ENCODE measurements at regions not wholly inside any gene's neighbourhood (a gene's known extent, or its start where the extent isn't known, plus 50 kb on each side); places are given as distances from the start of the nearest gene placed in this dataset.

DNA sequence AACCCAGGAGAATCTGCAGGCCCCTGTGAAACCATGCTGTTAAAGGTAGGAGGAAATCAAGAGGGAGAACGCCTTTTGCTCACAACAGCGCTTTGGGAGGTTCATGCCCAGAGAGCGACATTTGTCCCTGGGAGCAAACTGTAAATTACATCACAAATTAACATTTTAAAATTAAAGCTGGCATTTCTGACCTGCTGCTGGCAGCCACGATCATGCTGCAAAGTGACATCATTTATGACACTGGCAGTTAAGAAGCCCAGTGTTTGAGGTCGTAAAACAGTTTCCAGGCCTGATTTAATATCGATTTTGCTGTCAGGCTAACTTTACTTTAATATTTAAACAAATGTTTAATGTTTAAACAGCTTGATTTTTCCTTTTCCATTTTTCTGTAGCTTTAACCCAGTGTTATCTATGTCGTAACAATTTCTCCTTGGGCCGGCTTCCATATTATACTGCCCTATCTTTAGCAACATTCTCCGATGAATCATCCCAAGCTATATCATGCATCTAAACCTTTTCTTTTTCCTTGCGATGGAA, 86.5 kb upstream of the NPVF start:
- DNase-seq (ENCODE audit: low spot score): no peak

DNA sequence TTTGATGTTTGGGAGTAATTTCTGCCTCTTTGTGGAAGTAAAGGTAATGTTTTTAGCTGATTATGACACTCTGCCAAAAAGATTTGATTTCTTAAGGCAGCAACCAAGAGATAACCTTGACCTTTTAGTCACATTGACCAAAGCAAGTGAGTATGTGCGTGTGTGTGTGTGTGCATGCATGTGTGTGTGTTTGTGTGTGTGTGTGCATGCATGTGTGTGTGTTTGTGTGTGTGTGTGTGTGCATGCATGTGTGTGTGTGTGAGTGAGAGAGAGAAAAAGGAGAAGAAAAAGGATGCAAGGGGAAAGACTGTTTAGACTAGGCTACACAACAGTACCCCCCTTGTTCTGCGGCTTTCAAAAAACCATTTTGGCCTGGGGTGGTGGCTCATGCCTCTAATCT, 88.1 kb upstream of the NPVF start:
- DNase-seq (ENCODE audit: low spot score): no peak

DNA sequence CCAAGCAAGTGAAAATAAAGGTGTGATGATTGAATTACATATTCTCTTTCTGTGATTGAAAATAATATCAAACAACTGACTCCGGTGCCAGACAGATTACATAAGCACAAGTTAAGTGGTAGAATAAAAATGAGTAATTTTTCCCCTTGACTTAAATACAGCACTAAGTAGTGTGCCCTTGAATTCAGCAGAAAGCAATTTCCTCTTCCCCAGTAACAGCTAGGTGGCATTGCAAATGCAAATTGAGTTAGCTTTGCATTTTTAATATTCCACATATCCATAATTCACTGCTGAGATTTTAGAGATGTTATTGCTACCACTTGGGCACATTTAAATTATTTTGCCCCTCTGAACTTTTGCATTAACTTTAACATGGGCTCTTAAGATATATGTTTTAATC, 89.8 kb upstream of the NPVF start:
- DNase-seq (ENCODE audit: low spot score): no peak

DNA sequence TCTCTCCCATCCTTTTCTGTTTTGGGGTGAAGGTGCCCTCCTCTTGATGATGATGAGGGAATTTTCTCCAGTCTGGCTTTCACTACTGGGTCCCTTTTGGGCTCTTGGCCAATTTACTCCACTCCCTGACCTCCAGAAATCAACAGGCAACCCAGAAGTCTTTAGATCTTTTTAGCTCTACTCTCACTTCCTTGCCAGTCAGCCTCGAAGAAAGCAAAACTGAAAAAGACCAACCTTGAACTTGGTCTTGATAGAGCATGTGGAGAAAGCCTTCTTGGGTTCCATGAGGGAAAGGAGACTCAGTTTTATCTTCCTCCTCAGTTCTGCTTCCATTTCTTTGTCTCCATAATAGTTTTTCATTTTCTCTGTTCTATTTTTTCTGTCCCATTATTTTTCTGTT, 91.4 kb upstream of the NPVF start:
- no peak for DNase-seq (ENCODE audit: low spot score)

DNA sequence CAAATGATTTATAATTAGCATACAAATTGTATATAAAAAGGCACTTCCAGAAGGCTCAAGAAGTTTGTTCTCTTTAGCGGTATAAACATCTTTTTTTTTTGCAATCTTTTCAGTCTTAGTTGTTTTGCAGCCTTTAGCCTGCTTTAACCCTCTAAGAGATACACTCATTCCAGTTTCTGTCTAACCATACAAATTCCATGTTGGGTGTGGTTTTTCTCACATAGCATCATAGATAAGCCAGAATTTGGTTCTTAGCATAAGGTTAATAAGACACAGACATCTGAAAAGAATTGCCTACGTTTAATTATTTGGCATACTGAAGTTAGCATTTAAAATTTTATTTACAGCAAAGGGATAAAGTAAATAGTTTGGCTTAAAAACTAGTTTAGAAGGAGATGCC, 92.5 kb upstream of the NPVF start:
- DNase-seq (ENCODE audit: low spot score): no peak

DNA sequence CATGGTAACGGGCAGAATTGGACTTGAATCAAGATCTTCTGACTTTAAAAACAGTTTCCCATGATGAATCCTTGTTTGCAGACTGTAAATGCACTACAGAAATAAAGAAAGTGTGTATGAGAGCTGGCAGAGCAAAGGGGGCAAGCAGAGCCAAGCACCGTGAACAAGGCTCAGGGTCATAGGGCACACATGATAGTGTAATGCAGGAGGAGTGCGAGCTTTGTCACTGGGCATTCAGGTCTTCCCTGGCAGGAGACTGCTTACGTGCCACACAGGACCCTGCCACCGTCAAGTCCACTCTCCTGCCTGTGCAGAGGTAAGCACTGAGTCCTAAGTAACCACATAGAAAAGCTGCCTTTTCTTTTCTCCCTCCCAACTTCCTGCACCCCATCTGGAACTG, 93.1 kb upstream of the NPVF start:
- no peak for DNase-seq (ENCODE audit: low spot score)

DNA sequence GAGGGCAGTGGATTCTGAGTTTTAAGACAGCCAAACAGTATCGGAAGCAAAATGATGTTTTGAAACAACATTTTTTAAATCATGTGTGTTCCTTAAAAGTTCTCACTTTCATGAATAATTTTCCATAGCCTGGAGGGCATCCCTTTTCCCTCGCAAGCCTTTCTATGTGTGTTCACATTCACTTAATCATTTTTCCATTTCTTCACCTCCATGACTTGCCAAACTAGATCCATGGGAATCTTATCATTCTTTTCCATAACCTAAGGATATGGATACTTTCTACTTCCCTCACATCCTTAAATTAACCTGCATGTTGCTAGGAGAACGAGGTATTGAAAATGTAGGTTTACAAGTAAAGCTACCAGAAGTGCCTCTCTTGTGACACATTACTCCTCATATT, 94.2 kb upstream of the NPVF start:
- no peak for DNase-seq (ENCODE audit: low spot score)

DNA sequence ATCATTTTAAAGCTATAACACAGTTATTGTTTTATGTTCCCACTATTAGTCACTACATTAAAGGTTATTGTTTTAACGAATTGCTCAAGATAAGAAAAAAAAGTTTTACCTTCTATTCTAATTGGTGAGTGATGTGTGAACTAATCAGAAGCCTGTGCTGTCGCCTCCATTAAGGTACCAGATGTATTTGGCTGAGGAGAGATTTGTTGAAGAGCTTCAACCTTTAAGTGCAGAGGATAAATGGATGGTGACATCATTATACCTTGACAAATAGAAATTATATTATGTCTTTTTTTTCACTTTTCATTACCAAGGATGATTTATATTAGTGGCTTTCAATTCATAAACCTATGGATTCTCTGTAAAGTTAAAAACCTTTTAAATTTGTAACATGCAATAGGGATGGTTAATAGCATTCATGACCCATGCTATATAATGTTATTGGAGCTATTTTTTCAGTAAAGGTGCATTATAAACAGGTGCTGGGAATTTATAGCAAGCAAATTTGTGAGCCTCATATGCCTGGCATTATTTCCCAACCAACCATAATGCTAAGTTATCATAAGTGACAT, 97.0 kb upstream of the NPVF start:
- no peak for DNase-seq (ENCODE audit: low spot score)

DNA sequence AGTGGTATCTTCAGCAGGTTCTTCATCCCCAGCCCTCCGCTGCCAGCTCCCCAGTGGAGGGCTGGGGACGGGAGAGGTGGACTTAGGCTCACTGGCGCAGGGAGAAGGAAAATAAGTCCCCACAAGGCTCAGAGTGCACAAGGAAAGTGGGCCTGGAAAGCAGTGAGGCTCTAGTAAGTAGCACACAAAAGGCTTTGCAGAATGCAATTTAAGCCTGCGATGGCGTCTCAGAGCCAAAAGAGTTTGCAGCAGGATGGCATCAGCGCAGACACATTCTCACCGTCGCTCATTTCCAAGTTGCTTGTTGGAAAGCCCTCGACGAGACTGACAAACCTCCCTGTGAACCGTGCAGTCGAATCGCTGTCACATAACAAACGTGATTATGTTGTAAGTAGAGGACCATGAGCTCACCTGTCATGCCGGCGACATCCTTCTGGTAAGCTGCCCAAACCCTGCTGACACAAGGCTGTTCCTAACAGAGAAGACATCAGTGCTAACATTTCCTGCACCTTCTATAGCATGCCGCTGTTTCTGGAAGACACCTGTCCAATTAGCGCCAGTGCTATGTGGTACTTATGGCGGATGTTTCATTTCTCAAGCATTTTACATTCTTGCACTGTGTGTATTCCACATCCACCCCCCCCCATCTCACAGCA, 98.3 kb upstream of the NPVF start:
- no peak for DNase-seq (ENCODE audit: low spot score)

DNA sequence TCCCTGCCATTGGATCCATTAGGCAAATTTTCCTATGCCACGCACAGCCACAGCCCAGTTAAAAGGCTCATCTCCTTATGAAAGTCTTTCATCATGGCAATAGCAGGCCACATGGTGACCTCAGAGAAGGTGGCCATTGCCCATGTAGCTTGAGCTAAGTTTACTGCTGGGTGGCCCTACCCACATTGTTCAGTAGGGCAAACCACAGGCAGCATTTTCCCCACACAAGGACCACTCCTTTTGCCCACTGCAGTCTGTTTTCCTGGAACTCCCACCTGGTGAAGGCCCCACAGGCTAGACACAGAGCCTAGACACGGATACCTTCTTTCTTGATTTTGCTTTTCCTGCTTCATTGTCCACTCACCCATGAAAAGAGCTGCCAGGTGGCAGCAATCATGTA, 101.5 kb upstream of the NPVF start:
- DNase-seq (ENCODE audit: low spot score): no peak

DNA sequence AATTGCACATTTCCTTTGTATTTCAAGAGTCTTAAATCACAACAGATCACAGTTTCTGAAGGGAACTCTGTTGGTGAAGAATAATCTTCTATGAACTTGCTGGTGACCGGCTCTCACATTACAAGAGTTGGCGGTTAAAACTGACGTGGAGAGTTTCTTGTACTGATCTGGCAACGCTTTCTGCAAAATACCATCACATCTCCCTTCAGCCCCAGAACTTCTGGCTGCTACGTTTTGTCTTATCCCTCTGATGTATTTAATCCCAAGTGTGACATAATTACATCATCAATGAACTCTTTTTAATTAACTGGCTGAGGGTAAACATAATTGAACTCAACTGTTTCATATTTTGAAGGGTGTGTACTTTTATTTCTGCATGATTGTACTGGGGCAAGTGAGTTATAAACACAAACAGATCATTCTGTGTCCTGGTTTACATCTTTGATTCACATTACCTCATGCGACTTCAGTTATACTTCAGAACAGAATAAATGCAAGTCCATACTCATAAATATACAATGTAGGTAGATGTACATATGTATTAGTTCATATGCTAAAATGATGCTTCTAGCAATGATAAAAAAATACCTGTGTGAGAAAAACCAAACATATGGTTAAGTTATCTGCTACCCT, 105.1 kb upstream of the NPVF start:
- no peak for DNase-seq (ENCODE audit: low spot score)

DNA sequence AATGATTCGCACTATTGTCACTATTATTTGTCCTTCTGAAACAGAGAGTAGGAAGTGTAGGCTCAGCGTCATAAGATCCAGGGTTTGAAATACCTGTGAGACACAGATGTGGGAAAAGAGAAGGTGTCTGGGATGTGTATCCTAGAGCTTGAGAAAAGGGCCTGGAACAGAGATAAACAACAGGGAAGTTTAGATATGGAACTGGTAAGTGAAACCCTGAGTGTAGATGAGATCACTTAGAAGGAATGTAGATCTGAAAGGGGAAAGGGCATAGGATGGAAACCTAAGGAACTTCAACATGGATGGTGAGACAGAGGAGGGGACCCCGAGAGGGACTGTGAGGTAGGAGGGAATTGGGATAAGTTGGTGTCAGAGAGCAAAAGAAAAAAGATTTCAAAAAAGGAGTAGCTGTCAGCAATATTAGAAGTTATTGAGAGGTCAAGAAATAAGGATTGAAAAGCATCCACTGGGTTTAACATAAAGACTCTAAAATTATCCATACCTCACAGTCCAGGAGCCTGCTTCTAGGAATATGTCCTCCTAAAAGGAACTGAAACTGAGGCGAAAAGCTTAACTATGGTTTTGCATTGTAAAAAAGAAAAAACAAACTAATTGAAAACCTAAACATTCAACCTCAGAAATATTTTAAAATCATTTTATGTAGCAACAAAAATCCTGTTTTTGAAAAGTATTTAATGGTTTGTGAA, 119.2 kb upstream of the NPVF start:
- DNase-seq (ENCODE audit: low spot score): no peak

DNA sequence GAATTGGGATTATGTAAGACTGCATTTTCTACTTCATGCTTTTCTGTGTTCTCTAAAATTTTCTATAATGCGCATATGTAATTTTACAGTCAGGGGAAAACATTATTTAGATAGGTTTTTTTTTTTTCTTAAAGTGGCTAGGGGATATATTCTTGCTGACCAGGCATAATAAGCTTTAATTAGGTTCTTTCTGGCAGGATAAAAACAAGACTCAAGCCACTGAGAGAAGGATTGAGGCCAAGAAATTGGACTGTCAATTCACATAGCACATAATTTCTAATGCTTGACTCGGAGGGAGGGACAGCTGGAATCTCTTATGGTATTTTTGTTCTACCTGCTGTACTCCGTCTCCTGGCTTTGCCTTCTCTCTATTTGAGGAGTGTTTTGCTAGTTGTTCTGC, 119.8 kb upstream of the NPVF start:
- no peak for DNase-seq (ENCODE audit: low spot score)

DNA sequence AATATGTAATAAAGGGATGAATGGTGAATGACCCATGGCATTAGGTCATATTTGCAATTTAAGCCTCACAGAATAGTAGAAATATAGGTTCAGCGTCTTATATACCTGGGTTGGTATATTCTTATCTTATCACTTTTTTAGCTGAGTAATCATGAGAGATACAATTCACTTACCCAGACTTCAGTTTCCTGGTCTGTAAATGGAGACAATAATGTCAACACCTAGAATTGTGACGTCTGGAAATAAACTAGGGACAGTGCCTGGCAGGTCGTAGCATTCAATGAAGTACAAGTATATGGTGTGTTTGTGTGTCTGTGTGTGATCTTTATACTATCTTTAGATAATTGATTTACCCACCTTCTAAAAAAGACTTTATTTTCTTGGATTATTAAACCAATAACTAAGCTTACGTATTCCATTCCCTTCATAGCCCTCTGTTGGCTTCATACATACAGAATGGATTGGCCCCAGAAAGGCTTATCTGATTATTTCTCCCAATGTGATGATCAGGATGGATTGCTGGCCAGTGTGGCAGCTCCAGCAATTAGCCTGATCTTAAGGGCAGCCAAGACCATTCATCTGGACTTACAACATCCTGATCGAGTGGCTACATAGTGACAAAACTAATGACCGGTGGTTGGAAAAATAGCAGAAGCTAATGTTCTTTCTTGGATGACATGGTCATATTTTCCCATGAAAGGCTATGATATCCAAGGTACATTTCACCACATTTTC, 121.2 kb upstream of the NPVF start:
- no peak for DNase-seq (ENCODE audit: low spot score)

DNA sequence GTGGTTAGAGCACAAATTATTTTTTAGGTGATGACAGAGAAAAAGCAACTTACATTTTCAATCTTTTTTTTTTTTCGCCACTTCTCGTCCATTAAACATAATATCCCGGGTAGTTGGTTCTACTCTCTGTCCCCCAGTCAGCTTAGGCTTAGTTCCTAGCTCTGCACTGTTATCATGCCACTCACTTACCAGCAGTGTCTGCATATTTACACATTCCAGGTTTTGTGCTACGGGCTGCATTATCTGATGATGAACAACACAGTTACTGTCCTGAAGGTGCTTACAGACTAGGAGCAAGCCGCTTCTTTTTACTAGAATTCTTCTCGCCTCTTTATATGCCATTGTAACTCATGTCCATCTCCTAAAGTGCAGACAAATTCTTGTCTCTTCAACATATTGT, 121.8 kb upstream of the NPVF start:
- DNase-seq (ENCODE audit: low spot score): no peak

DNA sequence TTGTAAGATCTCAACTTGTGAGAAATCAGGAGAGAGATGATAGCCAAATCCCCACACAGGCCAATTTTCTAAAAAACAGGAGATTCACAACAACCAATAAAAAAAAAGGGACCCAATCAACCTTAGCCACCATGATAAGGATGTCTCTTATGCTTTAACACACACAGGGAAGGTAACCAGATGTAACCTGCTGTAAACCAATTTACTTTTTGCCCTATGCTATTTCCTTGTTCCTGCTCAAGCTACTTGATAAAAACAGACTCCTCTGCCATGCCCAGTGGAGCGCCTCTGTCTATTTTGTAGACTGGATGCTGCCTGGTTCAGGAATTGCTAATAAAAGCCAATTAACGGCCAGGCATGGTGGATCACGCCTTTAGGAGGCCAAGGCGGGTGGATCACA, 123.5 kb upstream of the NPVF start:
- DNase-seq (ENCODE audit: low spot score): no peak

DNA sequence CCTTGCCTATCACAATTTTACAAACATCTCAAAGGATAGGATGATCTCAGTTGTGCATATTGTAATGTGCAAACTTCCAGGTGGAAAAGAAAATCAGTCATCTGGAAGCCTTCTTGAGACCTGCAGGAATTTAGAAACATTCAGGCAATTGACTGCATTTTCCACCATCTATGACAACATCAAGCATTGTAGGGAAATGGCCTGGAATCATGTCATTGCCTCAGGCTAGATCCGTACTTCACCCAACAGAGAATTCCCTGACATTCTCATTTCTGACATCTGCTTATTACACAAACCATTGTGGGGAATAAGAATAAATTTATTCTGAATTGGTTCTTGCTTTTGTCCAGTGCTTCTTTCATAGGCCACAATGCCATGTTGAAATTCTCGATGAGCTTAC, 124.9 kb upstream of the NPVF start:
- DNase-seq (ENCODE audit: low spot score): no peak

DNA sequence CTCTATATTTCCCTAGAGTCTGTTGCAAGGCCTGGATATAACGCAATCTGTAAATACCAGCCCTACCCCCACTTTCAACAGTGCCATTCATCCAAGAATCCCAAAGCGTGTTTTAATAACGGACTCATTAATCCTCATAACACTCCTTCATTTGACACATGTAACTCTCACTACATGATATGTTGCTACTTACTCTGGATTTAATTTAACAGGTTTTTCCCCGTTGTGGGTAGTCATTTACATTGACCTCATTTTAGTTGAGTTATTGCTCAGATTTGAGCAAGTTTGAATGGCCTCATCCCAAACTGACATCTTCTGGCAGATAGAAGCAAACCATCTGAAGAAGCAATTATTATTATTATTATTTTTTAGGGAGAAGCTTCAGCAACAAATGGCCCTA, 125.4 kb upstream of the NPVF start:
- DNase-seq (ENCODE audit: low spot score): no peak

DNA sequence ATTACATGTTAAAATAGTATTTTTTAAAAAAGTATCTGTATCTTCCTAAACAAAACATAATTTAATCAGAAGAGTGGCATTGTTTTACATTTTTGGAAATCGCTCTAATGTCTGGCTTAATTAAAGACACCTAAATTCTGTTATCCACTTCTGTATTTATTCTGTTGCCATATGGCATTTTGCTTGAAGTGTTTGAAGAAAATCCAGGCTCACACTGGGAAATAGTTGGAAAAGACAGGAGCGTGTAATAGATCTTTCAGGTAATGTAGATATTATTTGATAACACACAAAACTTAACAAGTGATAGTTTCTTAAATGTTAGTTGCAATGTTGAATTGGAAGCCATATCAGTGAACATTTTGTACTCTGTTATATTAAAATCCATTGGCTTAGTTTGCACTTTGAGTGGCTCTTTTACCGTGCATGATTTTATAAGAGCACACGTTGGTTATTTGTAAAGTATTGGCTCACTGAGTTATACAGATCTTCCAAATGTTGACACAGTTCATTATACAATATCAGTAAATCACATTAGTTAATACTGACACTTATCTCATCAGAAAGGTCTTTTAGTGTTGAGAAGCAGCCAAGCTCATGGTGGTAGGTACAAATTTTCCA, 128.4 kb upstream of the NPVF start:
- DNase-seq (ENCODE audit: low spot score): no peak

DNA sequence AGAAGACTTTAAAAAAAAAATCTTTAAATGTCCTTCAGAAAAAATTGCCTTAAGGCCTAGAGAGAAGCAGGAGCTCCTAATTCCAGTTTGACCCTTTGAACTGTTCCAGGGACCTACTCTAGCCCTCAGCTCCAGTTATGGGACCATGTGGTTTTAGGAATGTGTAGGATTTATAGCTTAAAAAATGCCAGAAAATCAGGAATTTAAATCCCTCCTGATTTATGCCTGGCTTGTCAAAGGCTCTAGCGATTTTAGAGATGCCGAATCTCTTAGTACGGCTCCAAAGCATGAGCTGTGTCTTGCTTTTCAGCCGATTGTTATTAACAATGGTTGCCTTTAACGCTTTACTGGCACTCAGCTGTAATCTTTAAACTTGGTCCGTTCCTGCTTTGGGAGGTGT, 130.6 kb upstream of the NPVF start:
- no peak for DNase-seq (ENCODE audit: low spot score)

DNA sequence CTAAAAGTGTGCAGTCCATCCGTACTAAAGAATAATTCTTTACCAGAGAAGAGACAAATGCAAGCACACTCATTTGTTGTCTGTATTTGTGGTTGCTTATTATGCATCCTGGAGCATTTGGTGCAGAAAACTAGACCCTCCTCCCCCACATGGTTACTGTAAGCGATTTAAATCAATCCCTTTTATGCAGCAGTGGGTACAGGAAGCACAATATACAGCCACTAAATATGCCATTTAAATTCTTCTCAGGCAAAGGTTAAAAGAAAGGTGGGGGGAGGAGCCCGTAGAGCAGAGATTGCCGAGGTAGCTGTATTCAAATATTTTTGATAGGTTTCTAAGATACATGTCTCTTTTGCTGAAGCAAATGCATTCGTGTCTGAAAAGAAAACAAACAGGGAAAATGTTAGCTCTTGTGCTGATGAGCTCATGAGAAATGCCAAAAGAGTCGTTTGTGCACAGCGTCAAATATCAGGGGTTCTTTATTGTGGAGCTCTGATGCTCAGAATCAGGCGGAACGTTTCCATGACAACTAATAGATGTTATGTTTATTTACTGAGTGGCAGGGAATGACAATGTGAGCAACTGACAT, 131.3 kb upstream of the NPVF start:
- DNase-seq (ENCODE audit: low spot score): no peak

DNA sequence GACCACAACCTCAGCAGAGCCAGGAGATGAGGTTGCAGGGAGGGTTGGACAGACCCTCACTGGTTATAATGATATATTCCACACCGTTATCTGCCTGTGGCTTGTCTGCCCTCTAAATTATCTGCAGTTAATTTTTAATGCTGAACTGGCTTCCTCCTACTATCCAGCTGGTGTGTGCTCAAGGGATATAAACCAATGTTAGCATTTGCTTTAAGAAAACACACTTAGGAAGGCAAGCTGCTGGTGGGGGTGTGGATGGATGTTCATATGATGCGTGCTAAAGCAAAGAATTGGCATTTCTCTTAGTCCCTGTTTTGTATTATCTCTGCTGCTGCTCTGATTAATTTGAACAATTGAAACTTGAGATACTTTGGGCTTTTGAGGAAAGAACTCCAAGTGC, 132.2 kb upstream of the NPVF start:
- DNase-seq (ENCODE audit: low spot score): no peak

Measured in germinal center (tissue), 1 donor.